Activated naive CD4-positive, alpha-beta T cell treated with anti-CD3 and anti-CD28 coated beads, Interleukin-2, amount 50 U/mL, for 72 hours (primary cell): ENCODE measurements at regions not wholly inside any gene's neighbourhood (a gene's known extent, or its start where the extent isn't known, plus 50 kb on each side); places are given as distances from the start of the nearest gene placed in this dataset.
"Not testable (repeated sequence)": the region's sequence is repeated elsewhere in the genome, so short reads cannot be mapped to it uniquely, and the experiment has no call there.

ENCODE experiments used
- ATAC-seq, 2 donors: fragments of 150-1000 bp; cut with Tn5 transposase; 2 replicates each; pipeline ENCODE4 v1.10.0; 2021; ENCODE audit warnings: mild to moderate bottlenecking in 2 of 2, moderate library complexity in 2 of 2
- DNase-seq, 2 donors: peaks; one replicate each; pipeline ENCODE4 v3.0.0; 2021 to 2022; ENCODE audit warnings: low spot score in 2 of 2
- H3K27ac Mint-ChIP-seq, 2 donors: one replicate each; pipeline ENCODE4 v1.8.0; 2022; ENCODE audit warnings: mild to moderate bottlenecking in 2 of 2, mixed read lengths in 2 of 2
- H3K36me3 Mint-ChIP-seq, 2 donors: one replicate each; pipeline ENCODE4 v1.8.0; 2022; ENCODE audit warnings: mixed read lengths in 2 of 2
- H3K9me3 Mint-ChIP-seq, 2 donors: one replicate each; pipeline ENCODE4 v1.8.0; 2022; ENCODE audit warnings: mixed read lengths in 2 of 2

DNA sequence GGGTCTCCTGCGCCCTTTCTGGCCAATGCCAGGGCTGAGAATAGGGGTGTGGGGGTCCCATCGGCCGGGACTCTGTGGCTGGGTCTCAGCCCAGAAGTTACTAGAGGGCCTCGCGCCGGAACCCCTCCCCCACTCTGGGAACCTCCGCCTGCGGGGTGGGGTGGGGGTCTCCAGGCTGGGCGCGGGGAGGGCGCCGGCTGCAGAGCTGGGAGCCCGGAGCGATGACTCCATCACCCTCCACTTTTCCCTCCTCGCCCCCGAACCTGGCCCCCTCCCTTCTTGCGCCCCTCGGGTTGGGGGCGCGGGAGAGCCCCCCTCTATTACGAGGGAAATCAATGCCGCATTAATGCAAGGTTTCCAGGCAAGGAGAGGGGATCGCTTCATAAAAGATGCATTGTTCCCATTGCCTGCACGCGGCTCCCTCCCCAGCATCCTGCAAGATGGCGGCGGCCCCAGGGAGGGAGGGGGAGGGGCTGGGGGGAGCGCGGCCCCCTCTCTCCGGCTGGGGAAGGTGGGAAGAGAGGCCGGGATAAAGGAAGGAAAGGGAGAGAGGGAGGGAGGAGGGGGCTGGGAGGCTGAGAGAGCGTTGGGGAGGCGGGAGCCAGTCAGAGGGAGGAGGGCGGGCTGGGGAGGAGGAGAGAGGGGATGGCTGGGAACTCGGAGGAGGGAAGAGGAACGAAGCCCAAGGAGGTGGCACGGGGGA lies 156.7 kb downstream of the CRLF3 start:
- ATAC-seq = peak in 1 of 2 donors; percentile 65
- DNase-seq, H3K27ac Mint-ChIP-seq, H3K9me3 Mint-ChIP-seq, H3K36me3 Mint-ChIP-seq: not testable (repeated sequence)

DNA sequence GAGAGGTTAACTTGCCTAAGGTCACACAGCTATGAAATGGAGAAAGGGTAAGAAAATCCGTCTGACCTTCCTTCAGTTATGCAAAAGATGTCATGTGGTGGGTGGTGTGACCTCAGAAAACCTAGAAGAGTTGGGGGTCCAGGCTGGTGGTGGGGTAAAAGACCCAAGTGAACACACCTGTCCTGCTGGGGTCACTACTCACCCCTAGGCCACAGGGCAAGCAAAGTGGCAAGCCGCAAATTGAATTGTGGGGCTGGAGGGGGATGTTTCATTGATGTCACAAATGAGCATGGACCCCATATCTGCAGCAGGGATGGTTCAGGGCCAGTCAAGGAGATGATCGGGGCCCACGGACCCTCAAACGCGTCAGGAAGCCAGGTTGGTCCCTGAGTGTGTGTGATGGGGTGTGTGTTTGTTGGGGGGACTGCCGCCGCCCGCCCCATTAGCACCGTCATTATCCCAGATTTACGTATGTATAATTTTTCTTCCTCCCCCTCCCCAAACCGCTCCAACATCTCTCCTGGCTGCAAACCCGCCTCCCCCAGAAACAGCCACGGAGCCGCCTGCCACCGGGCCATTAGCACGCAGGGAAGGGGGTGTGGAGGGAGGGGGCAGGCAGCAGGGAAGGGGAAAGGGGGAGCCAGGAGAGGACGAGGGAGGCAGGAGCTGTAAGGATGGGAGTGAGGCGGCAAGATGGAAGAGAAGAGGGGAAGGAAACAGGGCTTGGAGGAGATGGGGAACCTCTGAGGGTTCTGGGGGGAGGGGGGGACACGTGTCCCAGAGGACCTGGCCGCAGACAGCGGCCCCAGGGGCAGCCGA lies 157.4 kb downstream of the CRLF3 start:
- not testable (repeated sequence) for ATAC-seq, H3K9me3 Mint-ChIP-seq, H3K36me3 Mint-ChIP-seq, DNase-seq
- peak overlapping the region in 1 of 2 donors; percentile 29 for H3K27ac Mint-ChIP-seq

DNA sequence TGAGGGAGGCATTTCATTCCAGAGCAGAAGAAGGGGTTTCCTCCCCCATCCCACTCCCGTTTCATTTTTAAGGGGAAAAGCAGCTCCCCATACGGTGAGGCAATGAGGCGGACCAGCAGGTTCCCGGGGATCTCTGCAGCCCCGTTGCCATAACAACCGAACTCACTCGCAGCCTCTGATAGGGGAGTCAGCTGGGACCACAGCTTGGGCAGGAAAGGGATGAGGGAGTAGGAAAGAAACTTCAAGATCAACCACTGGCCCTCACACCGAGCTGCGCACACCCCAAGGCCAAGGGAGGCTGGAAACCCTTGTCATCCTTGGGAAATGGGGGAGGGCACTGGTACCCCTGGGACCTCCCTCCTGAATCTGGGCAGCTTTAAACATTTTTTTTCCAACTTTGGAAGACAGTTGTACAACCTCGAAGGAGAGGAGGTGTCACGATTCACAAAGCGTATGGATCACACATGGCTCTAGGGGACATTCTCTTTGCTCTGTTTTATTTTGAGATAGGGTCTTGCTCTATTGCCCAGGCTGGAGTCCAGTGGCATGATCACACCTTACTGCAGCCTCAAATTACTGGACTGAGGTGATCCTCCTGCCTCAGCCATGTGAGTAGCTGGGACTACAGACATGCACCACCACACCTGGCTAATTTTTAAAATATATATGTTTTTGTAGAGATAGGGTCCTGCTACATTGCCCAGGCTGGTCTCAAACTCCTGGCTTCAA lies 160.6 kb downstream of the CRLF3 start:
- peak; percentile 51 to 56 for ATAC-seq

DNA sequence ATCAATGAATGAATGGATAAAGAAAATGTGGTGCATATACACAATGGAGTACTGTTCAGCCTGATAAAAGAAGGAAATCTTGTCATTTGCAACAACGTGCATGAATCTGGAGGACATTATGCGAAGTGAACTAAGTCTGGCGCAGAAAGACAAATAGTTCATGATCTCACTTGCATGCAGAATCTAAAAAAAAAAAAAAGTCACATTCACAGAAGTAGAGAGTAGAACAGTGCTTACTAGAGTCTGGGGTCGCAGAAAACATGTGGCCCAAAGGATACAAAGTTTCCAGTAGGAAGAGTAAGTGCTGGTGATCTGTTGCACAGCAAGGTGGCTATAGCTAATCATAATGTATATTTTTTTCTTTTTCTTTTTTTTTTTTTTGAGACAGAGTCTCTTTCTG lies 167.3 kb downstream of the CRLF3 start:
- not testable (repeated sequence) for H3K27ac Mint-ChIP-seq, ATAC-seq, DNase-seq, H3K36me3 Mint-ChIP-seq, H3K9me3 Mint-ChIP-seq

More for the DNA sequence above, 160.6 kb downstream of the CRLF3 start:
- DNase-seq, H3K36me3 Mint-ChIP-seq, H3K9me3 Mint-ChIP-seq, H3K27ac Mint-ChIP-seq: not testable (repeated sequence)

DNA sequence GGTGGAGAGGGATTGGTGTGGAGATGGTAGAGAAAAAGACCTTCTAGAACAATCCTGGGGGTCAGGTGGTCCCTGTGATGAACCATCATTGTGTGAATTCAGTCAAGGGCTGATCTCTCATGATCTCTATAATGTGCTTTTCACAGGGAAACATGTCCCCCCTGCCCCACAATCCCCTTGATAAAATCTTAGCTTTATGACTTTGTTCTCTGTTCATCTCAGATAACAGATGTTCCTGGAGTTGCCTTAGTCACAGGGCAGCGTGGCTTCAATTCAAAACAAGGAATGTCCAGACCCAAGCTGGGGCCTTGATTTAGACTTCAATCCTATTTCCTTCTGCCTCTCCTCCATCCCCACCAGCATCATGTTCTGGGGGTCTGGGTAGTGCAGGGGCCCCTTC lies 171.5 kb downstream of the CRLF3 start:
- H3K36me3 Mint-ChIP-seq, H3K9me3 Mint-ChIP-seq: not testable (repeated sequence)

DNA sequence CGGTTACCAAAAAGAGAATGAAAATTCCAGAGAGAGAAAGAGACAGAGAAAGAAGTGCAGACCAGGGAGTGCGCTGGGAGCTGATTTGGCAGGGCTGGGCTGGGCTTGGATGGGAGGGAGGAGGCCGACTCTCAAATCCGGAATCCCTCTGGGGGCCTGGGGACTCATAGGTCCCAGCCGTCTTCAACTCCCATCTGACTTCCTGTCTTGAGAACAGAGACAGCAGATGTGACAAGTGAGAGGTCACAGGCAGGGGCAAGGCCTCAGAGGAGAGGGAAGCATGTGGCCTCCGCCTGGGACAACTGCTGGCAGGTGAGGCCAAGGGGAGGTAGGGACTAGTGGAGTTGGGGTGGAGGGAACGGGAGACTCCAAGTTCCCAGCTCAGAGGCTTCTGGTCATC lies 172.9 kb downstream of the GOSR1 start:
- not testable (repeated sequence) for H3K36me3 Mint-ChIP-seq, DNase-seq, H3K27ac Mint-ChIP-seq, H3K9me3 Mint-ChIP-seq
- ATAC-seq = peak in 1 of 2 donors; percentile 6

More for the DNA sequence above, 171.5 kb downstream of the CRLF3 start:
- not testable (repeated sequence) for ATAC-seq, DNase-seq, H3K27ac Mint-ChIP-seq

DNA sequence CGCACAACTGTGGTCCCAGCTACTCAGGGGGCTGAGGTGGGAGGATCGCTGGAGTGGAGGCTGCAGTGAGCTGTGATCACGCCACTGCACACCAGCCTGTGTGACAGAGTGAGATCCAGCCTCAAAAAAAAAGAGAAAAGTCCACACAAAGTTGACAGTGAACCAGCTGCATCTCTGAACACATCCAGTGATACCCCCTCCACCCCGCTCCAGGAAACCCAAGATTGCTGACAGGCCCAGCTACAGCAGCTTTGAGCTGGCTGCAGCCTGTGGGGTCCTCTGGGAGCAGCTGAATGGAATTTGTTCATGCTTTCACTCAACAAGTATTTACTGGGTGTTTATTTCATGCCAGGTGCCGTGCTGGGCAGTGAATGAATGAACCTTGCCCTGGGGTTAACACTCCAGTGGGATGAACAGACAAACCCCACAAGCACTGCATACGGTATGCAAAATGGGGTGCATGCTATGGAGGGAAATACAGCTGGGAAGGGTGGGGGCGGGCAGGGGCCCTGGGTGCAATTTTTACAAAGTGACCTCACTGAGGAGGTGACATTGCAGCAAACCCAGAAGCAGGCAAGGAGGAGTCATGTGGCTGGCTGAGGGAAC lies 170.9 kb downstream of the GOSR1 start:
- H3K9me3 Mint-ChIP-seq, H3K27ac Mint-ChIP-seq, H3K36me3 Mint-ChIP-seq, ATAC-seq, DNase-seq: not testable (repeated sequence)

DNA sequence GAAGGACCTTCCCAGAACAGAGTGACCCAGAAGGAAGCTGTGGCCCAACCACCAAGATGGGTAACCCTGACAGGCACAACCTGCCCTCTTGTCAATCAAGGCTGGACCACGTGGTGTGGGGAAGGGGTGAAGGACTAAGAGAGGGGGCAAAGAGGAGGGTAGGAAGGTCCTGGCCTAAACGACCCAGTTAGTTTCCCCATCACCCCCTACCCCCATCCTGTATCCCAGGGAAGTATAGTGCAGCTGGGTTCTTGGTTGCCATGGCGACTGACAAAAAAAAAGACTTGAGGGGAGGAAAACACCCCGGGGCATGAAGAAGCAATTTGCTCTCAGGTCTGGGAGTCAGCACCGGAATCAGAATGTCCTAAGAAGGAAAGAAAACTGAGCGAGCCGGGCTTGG lies 168.7 kb downstream of the GOSR1 start:
- H3K9me3 Mint-ChIP-seq, H3K27ac Mint-ChIP-seq, ATAC-seq, H3K36me3 Mint-ChIP-seq, DNase-seq: not testable (repeated sequence)

DNA sequence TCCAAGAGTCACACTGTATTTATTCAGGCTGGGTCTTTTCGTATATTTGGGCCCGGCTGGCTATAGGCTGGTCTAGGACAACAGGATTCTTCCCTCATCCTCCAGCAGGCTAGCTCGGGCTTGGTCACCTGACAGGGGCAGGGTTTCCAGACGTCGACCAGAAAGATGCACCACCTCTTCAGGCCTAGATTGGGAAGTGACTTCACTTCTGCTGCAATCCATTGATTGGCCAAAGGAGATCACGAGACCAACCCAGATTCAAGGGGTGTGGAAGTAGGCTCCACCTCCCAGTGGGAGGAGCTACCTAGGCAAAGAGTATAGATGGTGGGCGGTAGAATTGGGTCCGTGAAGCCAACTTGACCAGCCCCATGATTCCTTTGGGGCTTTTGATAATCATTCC lies 167.5 kb downstream of the GOSR1 start:
- H3K36me3 Mint-ChIP-seq, H3K27ac Mint-ChIP-seq, H3K9me3 Mint-ChIP-seq, DNase-seq: not testable (repeated sequence)
- ATAC-seq = peak; percentile 83 to 89

DNA sequence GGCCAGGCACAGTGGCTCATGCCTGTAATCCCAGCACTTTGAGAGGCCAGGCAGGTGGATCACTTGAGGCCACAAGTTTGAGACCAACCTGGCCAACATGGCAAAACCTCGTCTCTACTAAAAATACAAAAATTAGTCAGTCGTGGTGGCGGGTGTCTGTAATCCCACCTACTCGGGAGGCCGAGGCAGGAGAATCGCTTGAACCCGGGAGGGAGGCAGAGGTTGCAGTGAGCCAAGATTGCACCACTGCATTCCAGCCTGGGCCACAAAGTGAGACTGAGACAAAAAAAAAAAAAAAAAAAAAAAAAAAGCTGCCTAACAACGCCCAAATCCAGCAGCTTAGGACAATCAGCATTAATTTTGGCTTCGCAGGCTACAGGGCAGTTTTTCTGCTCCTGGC lies 167.1 kb downstream of the GOSR1 start:
- not testable (repeated sequence) for H3K27ac Mint-ChIP-seq, ATAC-seq, H3K36me3 Mint-ChIP-seq, DNase-seq, H3K9me3 Mint-ChIP-seq

DNA sequence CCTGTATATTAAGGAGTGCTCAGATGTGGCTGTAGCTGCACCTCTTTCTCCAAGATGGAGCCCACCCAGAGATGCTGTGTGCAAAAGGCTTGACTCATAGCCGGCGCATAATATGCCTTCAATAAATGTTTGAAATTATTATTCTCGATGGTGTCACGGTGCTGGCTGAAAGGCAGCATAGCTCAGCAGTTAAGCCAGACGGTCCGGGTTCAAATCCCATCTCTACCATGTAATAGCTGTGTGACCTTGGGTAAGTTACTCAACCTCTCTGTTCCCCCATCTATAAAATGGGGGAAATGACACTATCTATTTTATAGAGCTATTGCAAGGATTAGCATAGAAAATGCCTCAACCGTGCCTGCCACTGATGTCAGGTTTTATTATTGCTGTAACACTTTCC lies 164.2 kb downstream of the GOSR1 start:
- H3K36me3 Mint-ChIP-seq, DNase-seq, H3K27ac Mint-ChIP-seq, H3K9me3 Mint-ChIP-seq, ATAC-seq: not testable (repeated sequence)

DNA sequence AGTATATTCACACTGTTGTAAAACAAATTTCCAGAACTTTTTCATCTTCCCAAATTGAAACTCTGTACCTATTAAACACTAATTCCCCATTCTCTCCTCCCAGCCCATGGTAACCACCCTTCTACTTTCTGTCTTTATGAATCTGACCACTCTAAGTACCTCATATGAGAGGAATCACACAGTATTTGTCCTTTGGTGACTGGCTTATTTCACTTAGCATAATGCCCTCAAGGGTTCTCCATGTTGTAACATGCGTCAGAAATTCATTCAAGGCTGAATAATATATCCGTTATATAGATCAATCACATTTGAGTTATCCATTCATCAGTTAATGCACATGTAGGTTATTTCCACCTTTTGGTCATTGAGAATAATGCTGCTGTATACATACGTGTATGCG lies 162.2 kb downstream of the GOSR1 start:
- not testable (repeated sequence) for H3K36me3 Mint-ChIP-seq

DNA sequence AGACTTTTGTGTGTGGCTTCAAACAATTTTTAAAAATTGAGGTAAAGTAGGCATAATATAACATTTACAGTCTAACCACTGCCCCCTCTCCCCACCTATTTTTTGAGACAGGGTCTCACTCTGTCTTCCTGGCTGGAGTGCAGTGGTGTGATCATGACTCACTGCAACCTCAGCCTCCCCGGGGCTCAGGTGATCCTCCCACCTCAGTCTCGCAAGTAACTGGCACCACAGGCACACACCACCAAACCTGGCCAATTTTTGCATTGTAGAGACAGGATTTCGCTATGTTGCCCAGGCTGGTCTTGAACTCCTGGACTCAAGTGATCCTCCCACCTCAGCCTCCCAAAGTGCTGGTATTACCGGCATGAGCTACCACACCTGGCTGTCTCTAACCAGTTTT lies 161.8 kb downstream of the GOSR1 start:
- not testable (repeated sequence) for DNase-seq, ATAC-seq

More for the DNA sequence above, 162.2 kb downstream of the GOSR1 start:
- H3K27ac Mint-ChIP-seq, ATAC-seq, DNase-seq, H3K9me3 Mint-ChIP-seq: not testable (repeated sequence)

DNA sequence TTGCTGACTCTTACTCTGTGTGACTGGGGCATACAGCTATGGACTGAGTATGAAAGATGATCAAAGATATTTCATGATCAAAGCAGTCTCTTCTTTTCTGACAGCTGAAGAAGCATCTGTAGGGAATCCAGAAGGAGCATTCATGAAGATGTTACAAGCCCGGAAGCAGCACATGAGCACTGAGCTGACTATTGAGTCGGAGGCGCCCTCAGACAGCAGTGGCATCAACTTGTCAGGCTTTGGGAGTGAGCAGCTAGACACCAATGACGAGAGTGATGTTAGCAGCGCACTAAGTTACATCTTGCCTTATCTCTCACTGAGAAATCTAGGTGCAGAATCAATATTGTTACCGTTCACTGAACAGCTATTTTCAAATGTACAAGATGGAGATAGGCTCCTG lies 154.4 kb downstream of the GOSR1 start:
- H3K9me3 Mint-ChIP-seq, ATAC-seq, DNase-seq, H3K27ac Mint-ChIP-seq, H3K36me3 Mint-ChIP-seq: not testable (repeated sequence)

More for the DNA sequence above, 161.8 kb downstream of the GOSR1 start:
- H3K9me3 Mint-ChIP-seq, H3K27ac Mint-ChIP-seq, H3K36me3 Mint-ChIP-seq: not testable (repeated sequence)

DNA sequence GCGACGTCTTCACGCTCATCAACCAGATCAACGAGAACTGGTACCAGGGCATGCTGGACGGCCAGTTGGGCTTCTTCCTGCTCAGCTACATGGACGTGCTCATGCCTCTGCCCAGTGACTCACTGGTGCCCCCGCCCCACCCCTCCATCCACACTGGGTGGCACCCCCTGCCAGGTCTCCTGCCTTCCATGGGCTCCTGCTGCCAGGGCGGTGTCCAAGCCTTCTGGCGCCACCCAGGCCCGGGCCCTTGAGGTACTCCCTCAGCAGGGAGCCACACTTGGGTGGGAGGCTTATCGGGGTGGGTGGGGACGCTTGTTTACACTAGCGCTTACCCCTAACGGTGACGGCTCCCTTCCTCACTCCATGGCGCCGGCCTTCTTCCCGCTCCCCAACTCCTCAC lies 148.2 kb downstream of the GOSR1 start:
- not testable (repeated sequence) for DNase-seq, ATAC-seq, H3K36me3 Mint-ChIP-seq, H3K9me3 Mint-ChIP-seq
- H3K27ac Mint-ChIP-seq = peak overlapping the region in 1 of 2 donors; percentile 36

DNA sequence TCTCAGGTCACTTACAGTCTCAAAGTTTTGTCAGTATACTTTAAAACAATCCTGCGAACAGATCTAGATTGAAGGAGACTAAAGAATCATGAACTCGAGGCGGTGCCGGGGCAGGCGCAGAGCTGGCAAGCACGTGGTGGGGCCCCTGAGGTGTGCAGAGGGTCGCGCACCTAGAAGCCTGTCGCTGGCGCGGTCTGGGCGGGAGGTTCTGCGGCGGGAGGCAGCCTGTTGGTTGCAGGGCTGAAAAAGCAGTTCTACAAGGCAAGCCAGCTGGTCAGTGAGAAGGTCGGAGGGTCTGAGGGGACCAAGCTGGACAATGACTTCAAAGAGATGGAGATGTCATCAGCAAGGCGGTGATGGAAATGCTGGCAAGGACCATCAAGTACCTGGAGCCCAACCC lies 147.0 kb downstream of the GOSR1 start:
- H3K27ac Mint-ChIP-seq, DNase-seq, H3K9me3 Mint-ChIP-seq, H3K36me3 Mint-ChIP-seq, ATAC-seq: not testable (repeated sequence)

DNA sequence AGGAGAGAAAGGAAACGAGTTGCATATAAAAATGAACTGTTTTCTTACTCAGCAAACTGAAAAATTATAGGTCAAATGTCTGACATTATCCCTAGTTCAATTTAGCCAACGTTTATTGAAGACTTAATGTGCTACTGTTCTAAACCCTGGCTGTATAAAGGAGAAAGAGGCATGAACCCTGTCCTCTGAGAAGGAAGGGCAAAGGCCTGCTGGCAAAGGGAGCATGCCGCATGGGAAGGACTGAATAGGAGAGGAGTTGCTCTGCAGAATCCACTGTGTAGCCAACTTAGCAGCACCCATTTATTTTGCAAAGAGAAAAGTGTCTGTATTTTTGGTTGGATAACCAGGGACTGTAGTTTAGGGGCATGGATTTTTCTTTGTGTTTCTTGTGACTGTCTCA lies 132.5 kb downstream of the GOSR1 start:
- not testable (repeated sequence) for ATAC-seq, H3K27ac Mint-ChIP-seq, H3K36me3 Mint-ChIP-seq, H3K9me3 Mint-ChIP-seq, DNase-seq
